GM21737 (cell line): ENCODE measurements at regions not wholly inside any gene's neighbourhood (a gene's known extent, or its start where the extent isn't known, plus 50 kb on each side); places are given as distances from the start of the nearest gene placed in this dataset.
"Not testable (repeated sequence)": the region's sequence is repeated elsewhere in the genome, so short reads cannot be mapped to it uniquely, and the experiment has no call there.

ENCODE experiments used
- ATAC-seq: cut with Tn5 transposase; IDR thresholded peaks from one replicate; pipeline ENCODE4 v1.9.1; 2021; ENCODE audit warnings: mild to moderate bottlenecking, moderate library complexity; ENCODE audit not compliant: unreplicated experiment

- no peak for ATAC-seq
Observed at GRCh38 chr2:139730197-139730596, 950.0 kb upstream of the NXPH2 start.

- ATAC-seq, result no peak
Observed at GRCh38 chr2:139721411-139721995, 941.3 kb upstream of the NXPH2 start.

- ATAC-seq, result no peak
Observed at GRCh38 chr2:139720056-139720455, 939.9 kb upstream of the NXPH2 start.

GRCh38 chr2:139704606-139705005, 924.4 kb upstream of the NXPH2 start:
- no peak for ATAC-seq

GRCh38 chr2:139694327-139694726, 914.1 kb upstream of the NXPH2 start:
- no peak for ATAC-seq

- ATAC-seq, result no peak
Observed at GRCh38 chr2:139686205-139686604, 906.0 kb upstream of the NXPH2 start.

GRCh38 chr2:139685090-139685983, 905.1 kb upstream of the NXPH2 start:
- no peak for ATAC-seq

GRCh38 chr2:139684286-139684860, 904.2 kb upstream of the NXPH2 start:
- no peak for ATAC-seq

- ATAC-seq, result no peak
Observed at GRCh38 chr2:139674577-139674976, 894.4 kb upstream of the NXPH2 start.

GRCh38 chr2:139673447-139673846, 893.3 kb upstream of the NXPH2 start:
- ATAC-seq, result not testable (repeated sequence)

- no peak for ATAC-seq
Observed at GRCh38 chr2:139669675-139670074, 889.5 kb upstream of the NXPH2 start.

GRCh38 chr2:139652385-139652784, 872.2 kb upstream of the NXPH2 start:
- no peak for ATAC-seq

GRCh38 chr2:139645617-139646016, 865.4 kb upstream of the NXPH2 start:
- no peak for ATAC-seq

- ATAC-seq, result no peak
Observed at GRCh38 chr2:139643139-139643538, 862.9 kb upstream of the NXPH2 start.

- ATAC-seq, result no peak
Observed at GRCh38 chr2:139631966-139632365, 851.8 kb upstream of the NXPH2 start.

GRCh38 chr2:139628931-139629330, 848.7 kb upstream of the NXPH2 start:
- no peak for ATAC-seq

- no peak for ATAC-seq
Observed at GRCh38 chr2:139626128-139626527, 845.9 kb upstream of the NXPH2 start.

- no peak for ATAC-seq
Observed at GRCh38 chr2:139622691-139623090, 842.5 kb upstream of the NXPH2 start.

- no peak for ATAC-seq
Observed at GRCh38 chr2:139617747-139618146, 837.6 kb upstream of the NXPH2 start.

GRCh38 chr2:139613264-139613663, 833.1 kb upstream of the NXPH2 start:
- ATAC-seq, result no peak

- no peak for ATAC-seq
Observed at GRCh38 chr2:139610512-139610911, 830.3 kb upstream of the NXPH2 start.

GRCh38 chr2:139609109-139609508, 828.9 kb upstream of the NXPH2 start:
- no peak for ATAC-seq
